ENCODE measurements at regions not wholly inside any gene's neighbourhood (a gene's known extent, or its start where the extent isn't known, plus 50 kb on each side); places are given as distances from the start of the nearest gene placed in this dataset.
"Not testable (repeated sequence)": the region's sequence is repeated elsewhere in the genome, so short reads cannot be mapped to it uniquely, and the experiment has no call there.

DNA sequence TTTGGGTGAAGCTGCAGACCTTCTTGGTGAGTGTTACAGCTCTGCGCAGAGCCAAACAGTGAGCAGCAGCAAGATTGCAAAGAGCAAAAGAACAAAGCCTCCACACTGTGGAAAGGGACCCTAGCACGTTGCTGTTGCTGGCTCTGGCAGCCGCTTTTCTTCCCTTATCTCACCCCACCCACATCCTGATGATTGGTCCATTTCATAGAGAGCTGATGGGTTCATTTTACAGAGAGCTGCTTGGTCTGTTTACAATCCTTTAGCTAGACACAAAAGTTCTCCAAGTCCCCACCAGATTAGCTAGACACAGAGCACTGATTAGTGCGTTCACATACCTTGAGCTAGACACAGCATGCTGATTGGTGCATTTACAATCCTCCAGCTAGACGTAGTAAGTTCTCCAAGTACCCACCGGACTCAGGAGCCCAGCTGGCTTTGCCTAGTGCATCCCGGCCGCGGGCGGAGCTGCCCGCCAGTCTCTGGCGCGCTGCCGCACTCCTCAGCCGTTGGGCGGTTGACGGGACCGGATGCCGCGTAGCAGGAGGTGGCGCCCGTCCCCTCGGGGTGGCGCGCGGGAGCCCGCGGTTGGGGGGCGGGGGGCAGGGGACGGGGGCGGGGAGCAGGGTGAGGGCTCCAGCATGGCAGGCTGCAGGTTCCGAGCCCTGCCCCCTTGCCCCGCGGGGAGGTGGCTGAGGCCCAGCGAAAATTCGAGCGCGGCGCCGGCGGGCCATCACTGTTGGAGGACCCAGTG, 201.4 kb upstream of the C1QTNF3 start:
- H4K20me1 ChIP-seq (ENCODE audit: insufficient read depth); H3K9me2 ChIP-seq (ENCODE audit: insufficient read depth, low read length); H3K27me3 ChIP-seq (ENCODE audit: insufficient read depth, low read depth, low read length); H3F3A ChIP-seq (ENCODE audit: insufficient read depth, low read length, poor library complexity, severe bottlenecking); H3K79me2 ChIP-seq (replicated peaks; ENCODE audit: insufficient read depth, low read length); H2AFZ ChIP-seq (ENCODE audit: low read depth, low read length); H3K36me3 ChIP-seq (ENCODE audit: insufficient read depth, low read length); H3K4me2 ChIP-seq (ENCODE audit: low read length); H3K9me3 ChIP-seq (ENCODE audit: low read length): not testable (repeated sequence)
- H3K4me3 ChIP-seq (ENCODE audit: low read length) = peak overlapping the region; percentile 56
- TF ChIP-seq POLR2AphosphoS5 (IDR thresholded peaks at IDR 0.05) = peak; percentile 40
- H3K27ac ChIP-seq (ENCODE audit: low read length) = peak overlapping the region; percentile 51
- peak overlapping the region; percentile 31 for H3K9ac ChIP-seq (ENCODE audit: low read length)

DNA sequence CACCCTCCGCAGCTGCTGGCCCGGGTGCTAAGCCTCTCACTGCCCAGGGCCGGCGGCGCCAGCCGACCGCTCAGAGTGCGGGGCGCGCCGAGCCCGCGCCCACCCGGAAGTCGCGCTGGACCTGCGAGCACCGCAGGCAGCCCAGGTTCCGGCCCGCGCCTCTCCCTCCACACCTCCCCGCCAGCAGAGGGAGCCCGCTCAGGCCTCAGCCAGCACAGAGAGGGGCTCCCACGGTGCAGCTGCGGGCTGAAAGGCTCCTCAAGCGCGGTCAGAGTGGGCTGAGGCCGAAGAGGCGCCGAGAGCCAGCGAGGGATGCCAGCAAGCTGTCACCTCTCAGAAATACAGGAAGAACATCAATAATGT, 202.0 kb upstream of the C1QTNF3 start:
- not testable (repeated sequence) for H3K27me3 ChIP-seq (ENCODE audit: insufficient read depth, low read depth, low read length); H3K9me3 ChIP-seq (ENCODE audit: low read length); H3K36me3 ChIP-seq (ENCODE audit: insufficient read depth, low read length); H3F3A ChIP-seq (ENCODE audit: insufficient read depth, low read length, poor library complexity, severe bottlenecking); H3K9ac ChIP-seq (ENCODE audit: low read length); H3K4me2 ChIP-seq (ENCODE audit: low read length); H3K79me2 ChIP-seq (replicated peaks; ENCODE audit: insufficient read depth, low read length); H4K20me1 ChIP-seq (ENCODE audit: insufficient read depth); H2AFZ ChIP-seq (ENCODE audit: low read depth, low read length); H3K9me2 ChIP-seq (ENCODE audit: insufficient read depth, low read length); H3K27ac ChIP-seq (ENCODE audit: low read length)
- H3K4me3 ChIP-seq (ENCODE audit: low read length) = peak overlapping the region; percentile 46

DNA sequence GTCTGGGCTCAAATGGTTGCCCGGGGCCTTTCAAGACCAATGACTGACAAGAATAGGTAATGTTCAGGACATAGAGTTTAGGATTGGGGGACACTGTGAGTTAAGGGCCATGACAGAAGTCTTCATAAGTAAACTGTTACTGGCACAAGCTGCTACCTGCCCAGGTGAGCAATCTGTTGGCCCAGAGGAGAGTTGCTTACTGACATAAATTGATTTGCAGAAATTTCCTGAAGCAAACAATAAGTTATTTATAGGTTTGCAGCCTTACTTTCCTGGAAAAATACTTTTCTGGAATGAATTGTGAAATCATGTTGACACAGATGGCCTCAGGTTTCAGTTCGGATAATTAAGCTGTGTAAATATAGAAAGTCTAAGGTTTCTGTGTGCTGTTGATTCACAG, 202.8 kb upstream of the C1QTNF3 start:
- H3K9me3 ChIP-seq (ENCODE audit: low read length); H4K20me1 ChIP-seq (ENCODE audit: insufficient read depth); H3F3A ChIP-seq (ENCODE audit: insufficient read depth, low read length, poor library complexity, severe bottlenecking); H2AFZ ChIP-seq (ENCODE audit: low read depth, low read length); H3K9ac ChIP-seq (ENCODE audit: low read length); H3K36me3 ChIP-seq (ENCODE audit: insufficient read depth, low read length); H3K27ac ChIP-seq (ENCODE audit: low read length); H3K4me2 ChIP-seq (ENCODE audit: low read length); H3K9me2 ChIP-seq (ENCODE audit: insufficient read depth, low read length); H3K79me2 ChIP-seq (replicated peaks; ENCODE audit: insufficient read depth, low read length); H3K27me3 ChIP-seq (ENCODE audit: insufficient read depth, low read depth, low read length): not testable (repeated sequence)
- peak overlapping the region; percentile 43 for H3K4me3 ChIP-seq (ENCODE audit: low read length)

DNA sequence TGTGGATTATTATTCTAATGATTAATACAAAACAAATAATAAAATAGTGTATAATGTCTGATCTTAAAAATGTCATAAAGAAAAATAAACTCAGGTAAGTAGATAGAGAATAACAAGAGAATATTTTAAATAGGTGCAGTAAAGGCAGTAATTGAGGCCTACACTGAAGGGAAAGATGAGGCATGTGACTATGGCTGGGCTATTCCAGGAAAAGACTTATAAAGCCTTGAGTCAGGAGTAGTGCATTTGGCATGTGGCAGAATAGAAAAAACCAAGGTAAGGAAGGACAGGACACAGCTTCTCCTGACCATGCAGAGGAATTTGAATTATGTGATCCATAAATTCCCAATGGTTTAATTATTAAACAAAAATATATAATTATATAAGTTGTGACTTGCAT, 215.6 kb upstream of the C1QTNF3 start:
- H3K27me3 ChIP-seq (ENCODE audit: insufficient read depth, low read depth, low read length); H3K27ac ChIP-seq (ENCODE audit: low read length); H3K9me2 ChIP-seq (ENCODE audit: insufficient read depth, low read length); H3K4me2 ChIP-seq (ENCODE audit: low read length); H3K79me2 ChIP-seq (replicated peaks; ENCODE audit: insufficient read depth, low read length); H2AFZ ChIP-seq (ENCODE audit: low read depth, low read length); H3K9ac ChIP-seq (ENCODE audit: low read length); H3K4me3 ChIP-seq (ENCODE audit: low read length); H3K9me3 ChIP-seq (ENCODE audit: low read length); H3F3A ChIP-seq (ENCODE audit: insufficient read depth, low read length, poor library complexity, severe bottlenecking); H3K36me3 ChIP-seq (ENCODE audit: insufficient read depth, low read length); H4K20me1 ChIP-seq (ENCODE audit: insufficient read depth): not testable (repeated sequence)

GRCh38 chr5:34261020-34261419, 218.0 kb upstream of the C1QTNF3 start:
- H3K9me2 ChIP-seq (ENCODE audit: insufficient read depth, low read length); H3K27me3 ChIP-seq (ENCODE audit: insufficient read depth, low read depth, low read length); H3K4me2 ChIP-seq (ENCODE audit: low read length); H3K27ac ChIP-seq (ENCODE audit: low read length); H3K4me3 ChIP-seq (ENCODE audit: low read length); H4K20me1 ChIP-seq (ENCODE audit: insufficient read depth); H3F3A ChIP-seq (ENCODE audit: insufficient read depth, low read length, poor library complexity, severe bottlenecking); H3K36me3 ChIP-seq (ENCODE audit: insufficient read depth, low read length); H2AFZ ChIP-seq (ENCODE audit: low read depth, low read length); H3K79me2 ChIP-seq (replicated peaks; ENCODE audit: insufficient read depth, low read length); H3K9me3 ChIP-seq (ENCODE audit: low read length); H3K9ac ChIP-seq (ENCODE audit: low read length): not testable (repeated sequence)

DNA sequence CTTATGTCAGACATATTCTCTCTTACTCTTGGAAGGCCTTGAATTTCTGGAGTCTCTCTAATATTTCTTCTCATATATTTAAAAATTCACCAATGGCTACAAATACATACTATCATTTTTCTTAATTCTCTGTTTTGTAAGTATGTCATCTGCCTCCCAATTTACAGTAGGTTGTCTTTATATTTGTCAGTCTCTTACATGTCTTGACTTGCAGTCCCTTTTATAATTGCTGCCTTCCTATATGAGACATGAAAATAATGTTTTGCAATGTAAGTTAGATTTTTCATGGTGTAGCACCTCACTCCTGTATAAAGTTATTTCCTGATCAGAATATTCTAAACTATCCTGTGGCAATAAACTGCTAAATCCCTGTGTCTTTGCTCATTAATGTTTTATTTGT, 223.1 kb upstream of the C1QTNF3 start:
- H4K20me1 ChIP-seq (ENCODE audit: insufficient read depth); H3K27ac ChIP-seq (ENCODE audit: low read length); H3F3A ChIP-seq (ENCODE audit: insufficient read depth, low read length, poor library complexity, severe bottlenecking); H3K9ac ChIP-seq (ENCODE audit: low read length); H2AFZ ChIP-seq (ENCODE audit: low read depth, low read length); H3K4me2 ChIP-seq (ENCODE audit: low read length); H3K36me3 ChIP-seq (ENCODE audit: insufficient read depth, low read length); H3K9me3 ChIP-seq (ENCODE audit: low read length); H3K79me2 ChIP-seq (replicated peaks; ENCODE audit: insufficient read depth, low read length); H3K9me2 ChIP-seq (ENCODE audit: insufficient read depth, low read length); H3K27me3 ChIP-seq (ENCODE audit: insufficient read depth, low read depth, low read length); H3K4me3 ChIP-seq (ENCODE audit: low read length): not testable (repeated sequence)

DNA sequence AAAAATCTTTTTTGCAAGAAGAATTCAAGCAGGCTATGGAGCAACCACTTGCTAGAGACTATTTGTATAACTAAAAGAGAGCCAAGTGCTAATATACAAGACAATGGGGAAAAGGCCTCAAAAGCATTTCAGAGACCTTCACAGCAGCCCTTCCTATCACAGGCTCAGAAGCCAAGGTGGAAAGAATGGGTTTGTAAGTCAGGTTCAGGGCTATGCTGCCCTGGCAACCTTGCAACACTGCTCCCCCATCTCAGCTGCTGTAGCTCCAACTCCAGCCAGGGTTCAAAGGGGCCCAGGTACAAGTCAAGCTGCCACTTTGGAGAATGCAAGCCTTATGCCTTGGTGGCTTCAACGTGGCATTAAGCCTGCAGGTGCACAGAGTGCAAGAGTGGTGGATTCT, 253.7 kb upstream of the C1QTNF3 start:
- not testable (repeated sequence) for H3K4me2 ChIP-seq (ENCODE audit: low read length); H3K4me3 ChIP-seq (ENCODE audit: low read length); H4K20me1 ChIP-seq (ENCODE audit: insufficient read depth); H2AFZ ChIP-seq (ENCODE audit: low read depth, low read length); H3K36me3 ChIP-seq (ENCODE audit: insufficient read depth, low read length); H3K9me3 ChIP-seq (ENCODE audit: low read length); H3F3A ChIP-seq (ENCODE audit: insufficient read depth, low read length, poor library complexity, severe bottlenecking); H3K79me2 ChIP-seq (replicated peaks; ENCODE audit: insufficient read depth, low read length); H3K27ac ChIP-seq (ENCODE audit: low read length); H3K9me2 ChIP-seq (ENCODE audit: insufficient read depth, low read length); H3K27me3 ChIP-seq (ENCODE audit: insufficient read depth, low read depth, low read length); H3K9ac ChIP-seq (ENCODE audit: low read length)

- H3F3A ChIP-seq (ENCODE audit: insufficient read depth, low read length, poor library complexity, severe bottlenecking); H3K27ac ChIP-seq (ENCODE audit: low read length); H3K9me2 ChIP-seq (ENCODE audit: insufficient read depth, low read length); H3K27me3 ChIP-seq (ENCODE audit: insufficient read depth, low read depth, low read length); H4K20me1 ChIP-seq (ENCODE audit: insufficient read depth); H3K79me2 ChIP-seq (replicated peaks; ENCODE audit: insufficient read depth, low read length); H2AFZ ChIP-seq (ENCODE audit: low read depth, low read length); H3K4me3 ChIP-seq (ENCODE audit: low read length); H3K4me2 ChIP-seq (ENCODE audit: low read length); H3K9me3 ChIP-seq (ENCODE audit: low read length); H3K9ac ChIP-seq (ENCODE audit: low read length); H3K36me3 ChIP-seq (ENCODE audit: insufficient read depth, low read length): not testable (repeated sequence)
Observed at GRCh38 chr5:34329201-34329600, 286.2 kb upstream of the C1QTNF3 start.

Data from neural cell (in vitro differentiated cells).